Neural crest cell (in vitro differentiated cells): ENCODE measurements at regions not wholly inside any gene's neighbourhood (a gene's known extent, or its start where the extent isn't known, plus 50 kb on each side); places are given as distances from the start of the nearest gene placed in this dataset.
"Not testable (repeated sequence)": the region's sequence is repeated elsewhere in the genome, so short reads cannot be mapped to it uniquely, and the experiment has no call there.

Experiments
- DNase-seq: peaks from one replicate; pipeline ENCODE4 v3.0.0; 2021; ENCODE audit warnings: low read depth, mixed read lengths, low spot score
- H3K27ac Mint-ChIP-seq: one replicate; pipeline ENCODE4 v1.8.0; 2021; ENCODE audit warnings: mild to moderate bottlenecking, mixed read lengths; ENCODE audit not compliant: unreplicated experiment
- H3K27me3 Mint-ChIP-seq: 2 replicates; pipeline ENCODE4 v1.8.0; 2021; ENCODE audit warnings: low read depth, mild to moderate bottlenecking, mixed read lengths
- H3K36me3 Mint-ChIP-seq: 2 replicates; pipeline ENCODE4 v1.8.0; 2021; ENCODE audit warnings: low read depth, mild to moderate bottlenecking, mixed read lengths
- H3K4me1 Mint-ChIP-seq: 2 replicates; pipeline ENCODE4 v1.8.0; 2021; ENCODE audit warnings: mixed read lengths
- H3K4me3 Mint-ChIP-seq: one replicate; pipeline ENCODE4 v1.8.0; 2021; ENCODE audit warnings: mild to moderate bottlenecking, mixed read lengths
- H3K9me3 Mint-ChIP-seq: 2 replicates; pipeline ENCODE4 v1.8.0; 2021; ENCODE audit warnings: mixed read lengths
- CTCF ChIP-seq: fragments of 200-600 bp; sonication (generic); conservative IDR thresholded peaks from 2 replicates; pipeline ENCODE4 v1.5.0; 2021; ENCODE audit warnings: antibody characterized with exemption, mild to moderate bottlenecking

GRCh38 chr18:73120626-73121025 lies 252.8 kb upstream of the NETO1 start:
- H3K4me1 Mint-ChIP-seq = no peaks in the 10 kb centered on the region
- H3K27ac Mint-ChIP-seq = no peak overlapping the region
- no peak overlapping the region for H3K4me3 Mint-ChIP-seq
- no peaks in the 10 kb centered on the region for H3K36me3 Mint-ChIP-seq
- no peaks in the 10 kb centered on the region for H3K9me3 Mint-ChIP-seq
- H3K27me3 Mint-ChIP-seq = no peaks in the 10 kb centered on the region
- no peak for TF ChIP-seq CTCF
- DNase-seq = no peak

GRCh38 chr18:73119574-73119973 lies 251.8 kb upstream of the NETO1 start:
- Mint-ChIP-seq H3K4me1 (no peaks in the 10 kb centered on the region), H3K4me3 (no peak overlapping the region), H3K36me3 (no peaks in the 10 kb centered on the region), H3K9me3 (no peaks in the 10 kb centered on the region), H3K27ac (no peak overlapping the region), H3K27me3 (no peaks in the 10 kb centered on the region)
- no peak for DNase-seq
- no peak for TF ChIP-seq CTCF

GRCh38 chr18:73118121-73118816 lies 250.5 kb upstream of the NETO1 start:
- Mint-ChIP-seq H3K9me3 (no peaks in the 10 kb centered on the region), H3K36me3 (no peaks in the 10 kb centered on the region), H3K27ac (no peak overlapping the region), H3K27me3 (no peaks in the 10 kb centered on the region), H3K4me3 (no peak overlapping the region), H3K4me1 (no peaks in the 10 kb centered on the region)
- no peak for TF ChIP-seq CTCF
- DNase-seq = no peak

- no peak for DNase-seq
- Mint-ChIP-seq H3K36me3 (no peaks in the 10 kb centered on the region), H3K9me3 (no peaks in the 10 kb centered on the region), H3K27ac (no peak overlapping the region), H3K27me3 (no peaks in the 10 kb centered on the region), H3K4me3 (no peak overlapping the region), H3K4me1 (no peaks in the 10 kb centered on the region)
- TF ChIP-seq CTCF = no peak
Measured at GRCh38 chr18:73110307-73110706, 242.5 kb upstream of the NETO1 start.

DNA sequence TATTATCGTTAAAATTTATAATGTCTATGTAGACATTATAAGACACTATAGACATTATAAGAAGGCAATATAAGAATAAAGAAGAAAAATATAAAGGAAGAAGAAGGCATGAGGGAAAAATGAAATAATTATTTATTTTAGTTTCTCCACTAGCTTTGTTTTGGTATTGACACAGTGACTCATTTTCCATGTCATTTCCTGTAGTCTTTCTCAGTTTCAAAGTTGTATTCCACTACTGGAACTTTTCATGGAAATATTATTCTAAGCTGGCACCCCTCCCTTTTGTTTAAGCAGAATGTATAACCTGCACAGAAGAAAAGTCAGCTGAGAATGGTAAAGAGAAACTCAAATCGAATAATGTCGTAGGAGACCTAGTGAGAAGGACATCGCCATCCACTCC lies 234.2 kb upstream of the NETO1 start:
- Mint-ChIP-seq H3K27ac (no peak overlapping the region), H3K4me1 (no peaks in the 10 kb centered on the region), H3K9me3 (no peaks in the 10 kb centered on the region), H3K4me3 (no peak overlapping the region), H3K27me3 (peaks cover 4% of the 10 kb centered on the region), H3K36me3 (no peaks in the 10 kb centered on the region)
- DNase-seq = no peak
- TF ChIP-seq CTCF = no peak

DNA sequence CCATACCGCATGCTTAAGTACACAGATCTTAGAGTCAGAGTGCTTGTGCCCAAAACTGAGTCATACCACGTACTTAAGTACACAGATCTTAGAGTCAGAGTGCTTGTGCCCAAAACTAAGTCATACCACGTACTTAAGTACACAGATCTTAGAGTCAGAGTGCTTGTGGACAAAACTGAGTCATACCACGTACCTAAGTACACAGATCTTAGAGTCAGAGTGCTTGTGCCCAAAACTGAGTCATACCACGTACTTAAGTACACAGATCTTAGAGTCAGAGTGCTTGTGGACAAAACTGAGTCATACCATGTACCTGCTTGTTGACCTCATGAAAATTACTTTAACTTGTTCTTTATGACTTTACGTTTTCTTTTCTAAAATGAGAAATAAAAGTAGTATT lies 233.7 kb upstream of the NETO1 start:
- H3K36me3 Mint-ChIP-seq, DNase-seq, H3K27me3 Mint-ChIP-seq, H3K9me3 Mint-ChIP-seq, H3K27ac Mint-ChIP-seq, H3K4me1 Mint-ChIP-seq, H3K4me3 Mint-ChIP-seq: not testable (repeated sequence)
